Skeletal muscle satellite cell (primary cell): ENCODE measurements at regions not wholly inside any gene's neighbourhood (a gene's known extent, or its start where the extent isn't known, plus 50 kb on each side); places are given as distances from the start of the nearest gene placed in this dataset.

Experiments used
- H3K27me3 ChIP-seq: 2 replicates; pipeline ENCODE4 v1.7.0; 2013; ENCODE audit warnings: low read length; ENCODE audit not compliant: control insufficient read depth, insufficient read depth
- H3K36me3 ChIP-seq: 2 replicates; pipeline ENCODE4 v1.7.0; 2013; ENCODE audit warnings: mild to moderate bottlenecking, control low read depth, low read length; ENCODE audit not compliant: insufficient read depth
- H3K4me1 ChIP-seq: 2 replicates; pipeline ENCODE4 v1.7.0; 2013; ENCODE audit warnings: low read length; ENCODE audit not compliant: control insufficient read depth, insufficient read depth
- H3K4me2 ChIP-seq: 2 replicates; pipeline ENCODE4 v1.7.0; 2013; ENCODE audit warnings: mild to moderate bottlenecking, low read length
- H3K4me3 ChIP-seq: 2 replicates; pipeline ENCODE4 v1.7.0; 2013; ENCODE audit warnings: low read length
- H3K9ac ChIP-seq: 2 replicates; pipeline ENCODE4 v1.7.0; 2013; ENCODE audit warnings: mild to moderate bottlenecking, low read depth, low read length, moderate library complexity
- H3K9me3 ChIP-seq: replicated peaks from 2 replicates; pipeline ENCODE4 v1.7.0; 2013; ENCODE audit warnings: mild to moderate bottlenecking, control low read depth, low read length

- no peaks in the 10 kb centered on the region for H3K27me3 ChIP-seq
- H3K36me3 ChIP-seq: no peaks in the 10 kb centered on the region
- H3K4me1 ChIP-seq: no peaks in the 10 kb centered on the region
- H3K9ac ChIP-seq: no peak overlapping the region
- H3K9me3 ChIP-seq: no peaks in the 10 kb centered on the region
- H3K4me3 ChIP-seq: no peak overlapping the region
- no peak overlapping the region for H3K4me2 ChIP-seq
Measured at GRCh38 chr6:164855281-164855680, 454.1 kb downstream of the C6orf118 start.

- Histone ChIP-seq H3K4me1 (no peaks in the 10 kb centered on the region), H3K4me2 (no peak overlapping the region), H3K36me3 (no peaks in the 10 kb centered on the region), H3K27me3 (no peaks in the 10 kb centered on the region), H3K4me3 (no peak overlapping the region), H3K9me3 (no peaks in the 10 kb centered on the region), H3K9ac (no peak overlapping the region)
Measured at GRCh38 chr6:164854526-164854925, 454.9 kb downstream of the C6orf118 start.

- no peaks in the 10 kb centered on the region for H3K27me3 ChIP-seq
- no peak overlapping the region for H3K4me3 ChIP-seq
- H3K9ac ChIP-seq: no peak overlapping the region
- H3K36me3 ChIP-seq: no peaks in the 10 kb centered on the region
- no peaks in the 10 kb centered on the region for H3K9me3 ChIP-seq
- H3K4me1 ChIP-seq: no peaks in the 10 kb centered on the region
- H3K4me2 ChIP-seq: no peak overlapping the region
Measured at GRCh38 chr6:164845773-164846172, 463.6 kb downstream of the C6orf118 start.

- H3K9me3 ChIP-seq: no peaks in the 10 kb centered on the region
- H3K4me2 ChIP-seq: no peak overlapping the region
- H3K36me3 ChIP-seq: no peaks in the 10 kb centered on the region
- no peak overlapping the region for H3K4me3 ChIP-seq
- H3K27me3 ChIP-seq: no peaks in the 10 kb centered on the region
- no peak overlapping the region for H3K9ac ChIP-seq
- H3K4me1 ChIP-seq: no peaks in the 10 kb centered on the region
Measured at GRCh38 chr6:164842085-164842484, 467.3 kb downstream of the C6orf118 start.

GRCh38 chr6:164838068-164838615, 471.3 kb downstream of the C6orf118 start:
- Histone ChIP-seq H3K36me3 (no peaks in the 10 kb centered on the region), H3K27me3 (no peaks in the 10 kb centered on the region), H3K9me3 (no peaks in the 10 kb centered on the region), H3K9ac (no peak overlapping the region), H3K4me2 (no peak overlapping the region), H3K4me1 (no peaks in the 10 kb centered on the region), H3K4me3 (no peak overlapping the region)

GRCh38 chr6:164836486-164836885, 472.9 kb downstream of the C6orf118 start:
- Histone ChIP-seq H3K9ac (no peak overlapping the region), H3K4me2 (no peak overlapping the region), H3K4me3 (no peak overlapping the region), H3K9me3 (no peaks in the 10 kb centered on the region), H3K36me3 (no peaks in the 10 kb centered on the region), H3K4me1 (no peaks in the 10 kb centered on the region), H3K27me3 (no peaks in the 10 kb centered on the region)

GRCh38 chr6:164832410-164832809, 477.0 kb downstream of the C6orf118 start:
- Histone ChIP-seq H3K36me3 (no peaks in the 10 kb centered on the region), H3K27me3 (no peaks in the 10 kb centered on the region), H3K9ac (no peak overlapping the region), H3K4me1 (no peaks in the 10 kb centered on the region), H3K9me3 (no peaks in the 10 kb centered on the region), H3K4me3 (no peak overlapping the region), H3K4me2 (no peak overlapping the region)

GRCh38 chr6:164827537-164827936, 481.9 kb downstream of the C6orf118 start:
- H3K4me1 ChIP-seq: no peaks in the 10 kb centered on the region
- H3K36me3 ChIP-seq: no peaks in the 10 kb centered on the region
- no peak overlapping the region for H3K4me3 ChIP-seq
- no peak overlapping the region for H3K4me2 ChIP-seq
- H3K9ac ChIP-seq: no peak overlapping the region
- no peaks in the 10 kb centered on the region for H3K27me3 ChIP-seq
- H3K9me3 ChIP-seq: no peaks in the 10 kb centered on the region

- H3K36me3 ChIP-seq: no peaks in the 10 kb centered on the region
- H3K9me3 ChIP-seq: no peaks in the 10 kb centered on the region
- no peak overlapping the region for H3K9ac ChIP-seq
- no peak overlapping the region for H3K4me2 ChIP-seq
- no peaks in the 10 kb centered on the region for H3K27me3 ChIP-seq
- no peak overlapping the region for H3K4me3 ChIP-seq
- H3K4me1 ChIP-seq: no peaks in the 10 kb centered on the region
Measured at GRCh38 chr6:164826831-164827468, 482.5 kb downstream of the C6orf118 start.

- Histone ChIP-seq H3K9ac (no peak overlapping the region), H3K4me2 (no peak overlapping the region), H3K4me1 (no peaks in the 10 kb centered on the region), H3K4me3 (no peak overlapping the region), H3K27me3 (no peaks in the 10 kb centered on the region), H3K9me3 (no peaks in the 10 kb centered on the region), H3K36me3 (no peaks in the 10 kb centered on the region)
Measured at GRCh38 chr6:164825386-164825785, 484.0 kb downstream of the C6orf118 start.

- Histone ChIP-seq H3K36me3 (no peaks in the 10 kb centered on the region), H3K4me3 (no peak overlapping the region)
Measured at GRCh38 chr6:164817662-164818061, 491.7 kb downstream of the C6orf118 start.

GRCh38 chr6:164812706-164813105, 496.7 kb downstream of the C6orf118 start:
- no peak overlapping the region for H3K4me3 ChIP-seq
- H3K4me1 ChIP-seq: no peaks in the 10 kb centered on the region
- H3K27me3 ChIP-seq: no peaks in the 10 kb centered on the region
- H3K9ac ChIP-seq: no peak overlapping the region
- H3K4me2 ChIP-seq: no peak overlapping the region
- no peaks in the 10 kb centered on the region for H3K9me3 ChIP-seq
- H3K36me3 ChIP-seq: no peaks in the 10 kb centered on the region

More at GRCh38 chr6:164817662-164818061, 491.7 kb downstream of the C6orf118 start:
- no peak overlapping the region for H3K9ac ChIP-seq
- no peak overlapping the region for H3K4me2 ChIP-seq
- no peaks in the 10 kb centered on the region for H3K4me1 ChIP-seq
- no peaks in the 10 kb centered on the region for H3K9me3 ChIP-seq
- H3K27me3 ChIP-seq: no peaks in the 10 kb centered on the region
